Gastrocnemius medialis (tissue), 4 donors: ENCODE measurements at regions not wholly inside any gene's neighbourhood (a gene's known extent, or its start where the extent isn't known, plus 50 kb on each side); places are given as distances from the start of the nearest gene placed in this dataset.

Experiments
- ATAC-seq, 2 donors: fragments of 150-250 bp; one replicate each; pipeline ENCODE4 v1.9.1; 2016
- DNase-seq, 2 donors: peaks; one replicate each; pipeline ENCODE4 v3.0.0-alpha.2; 2019
- H3K27ac ChIP-seq, 4 donors: fragments of 200-600 bp; sonication (generic); 1 replicate in 1 of 4; 2 replicates in 3 of 4; pipeline ENCODE4 v1.5.1; 2016 to 2018; ENCODE audit warnings: mild to moderate bottlenecking in 2 of 4, moderate library complexity in 1 of 4
- H3K27me3 ChIP-seq, 3 donors: fragments of 200-600 bp; sonication (generic) in 2 of 3; 1 replicate in 1 of 3; 2 replicates in 2 of 3; pipeline versions ENCODE4 v1.5.1 to v1.6.0; 2016 to 2019; ENCODE audit warnings: mild to moderate bottlenecking in 1 of 3, moderate library complexity in 1 of 3
- H3K36me3 ChIP-seq, 2 donors: fragments of 200-600 bp; sonication (generic) in 1 of 2; one replicate each; pipeline ENCODE4 v1.5.1; 2017 to 2018
- H3K4me1 ChIP-seq, 2 donors: fragments of 200-600 bp; sonication (generic) in 1 of 2; one replicate each; pipeline ENCODE4 v1.5.1; 2016 to 2017; ENCODE audit warnings: mild to moderate bottlenecking in 2 of 2
- H3K4me3 ChIP-seq, 4 donors: fragments of 200-600 bp; sonication (generic) in 3 of 4; 1 replicate in 1 of 4; 2 replicates in 3 of 4; pipeline ENCODE4 v1.5.1; 2016 to 2019; ENCODE audit warnings: mild to moderate bottlenecking in 2 of 4
- H3K9me3 ChIP-seq, 3 donors: fragments of 200-600 bp; sonication (generic) in 2 of 3; 1 replicate in 1 of 3; 2 replicates in 2 of 3; pipeline ENCODE4 v1.5.1; 2016 to 2019
- POLR2A ChIP-seq, 2 donors: fragments of 450-650 bp; IDR thresholded peaks; one replicate each; pipeline ENCODE4 v1.6.1; 2017; ENCODE audit warnings: antibody characterized with exemption in 2 of 2, mild to moderate bottlenecking in 2 of 2, moderate library complexity in 2 of 2
- in situ Hi-C, 4 donors: fragments of 200-750 bp; cut with MboI; loops; one replicate each; pipeline versions ENCODE4 v1.15.0 to v1.8.0; 2017; ENCODE audit warnings: low sequenced_read_pairs in 4 of 4
- intact Hi-C: fragments of 100-400 bp; cut with DNase I; formaldehyde crosslinking; loops from one replicate; pipeline ENCODE4 v1.15.1; 2023; ENCODE audit warnings: low total_unique reads
- TF ChIP-seq, protein P1 (sequence below), 5 experiments: fragments of 450-650 bp in 3 of 5; fragments of 200-600 bp in 2 of 5; sonication (generic) in 2 of 5; IDR thresholded peaks in 4 of 5; conservative IDR thresholded peaks in 1 of 5; 1 replicate in 4 of 5; 2 replicates in 1 of 5; pipeline ENCODE4 v1.5.1; 2016 to 2019; ENCODE audit warnings: antibody characterized with exemption in 5 of 5, mild to moderate bottlenecking in 3 of 5, moderate library complexity in 3 of 5

- H3K4me3 ChIP-seq, result no peak overlapping the region
- TF ChIP-seq, protein P1, sequence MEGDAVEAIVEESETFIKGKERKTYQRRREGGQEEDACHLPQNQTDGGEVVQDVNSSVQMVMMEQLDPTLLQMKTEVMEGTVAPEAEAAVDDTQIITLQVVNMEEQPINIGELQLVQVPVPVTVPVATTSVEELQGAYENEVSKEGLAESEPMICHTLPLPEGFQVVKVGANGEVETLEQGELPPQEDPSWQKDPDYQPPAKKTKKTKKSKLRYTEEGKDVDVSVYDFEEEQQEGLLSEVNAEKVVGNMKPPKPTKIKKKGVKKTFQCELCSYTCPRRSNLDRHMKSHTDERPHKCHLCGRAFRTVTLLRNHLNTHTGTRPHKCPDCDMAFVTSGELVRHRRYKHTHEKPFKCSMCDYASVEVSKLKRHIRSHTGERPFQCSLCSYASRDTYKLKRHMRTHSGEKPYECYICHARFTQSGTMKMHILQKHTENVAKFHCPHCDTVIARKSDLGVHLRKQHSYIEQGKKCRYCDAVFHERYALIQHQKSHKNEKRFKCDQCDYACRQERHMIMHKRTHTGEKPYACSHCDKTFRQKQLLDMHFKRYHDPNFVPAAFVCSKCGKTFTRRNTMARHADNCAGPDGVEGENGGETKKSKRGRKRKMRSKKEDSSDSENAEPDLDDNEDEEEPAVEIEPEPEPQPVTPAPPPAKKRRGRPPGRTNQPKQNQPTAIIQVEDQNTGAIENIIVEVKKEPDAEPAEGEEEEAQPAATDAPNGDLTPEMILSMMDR (IDR thresholded peaks at IDR 0.05 in 4 of 5, conservative IDR thresholded peaks at IDR 0.05 in 1 of 5), result no peak
- no peak for TF ChIP-seq POLR2A (IDR thresholded peaks at IDR 0.05)
- H3K4me1 ChIP-seq, result peaks cover 0 to 7% of the 10 kb centered on the region in 2 donors
- ATAC-seq (no peak), DNase-seq (no peak)
- intact Hi-C loops (no loop called here), in situ Hi-C loops (no loop called here)
- H3K36me3 ChIP-seq, result no peaks in the 10 kb centered on the region
- H3K9me3 ChIP-seq, result no peaks in the 10 kb centered on the region
- no peak overlapping the region for H3K27ac ChIP-seq
- H3K27me3 ChIP-seq, result no peaks in the 10 kb centered on the region
Observed at GRCh38 chr2:60051991-60052390, 501.5 kb downstream of the BCL11A start.

GRCh38 chr2:60047944-60048525 lies 505.4 kb downstream of the BCL11A start:
- Histone ChIP-seq H3K27me3 (no peaks in the 10 kb centered on the region), H3K27ac (no peak overlapping the region), H3K36me3 (no peaks in the 10 kb centered on the region), H3K4me3 (no peak overlapping the region), H3K4me1 (no peaks in the 10 kb centered on the region), H3K9me3 (no peaks in the 10 kb centered on the region)
- ATAC-seq (peak; percentile 27 to 60), DNase-seq (peak in 1 of 2 donors; percentile 20)
- intact Hi-C loops, result no loop called here
- in situ Hi-C loops, result no loop called here
- TF ChIP-seq, protein P1 (IDR thresholded peaks at IDR 0.05 in 4 of 5, conservative IDR thresholded peaks at IDR 0.05 in 1 of 5), result no peak

DNA sequence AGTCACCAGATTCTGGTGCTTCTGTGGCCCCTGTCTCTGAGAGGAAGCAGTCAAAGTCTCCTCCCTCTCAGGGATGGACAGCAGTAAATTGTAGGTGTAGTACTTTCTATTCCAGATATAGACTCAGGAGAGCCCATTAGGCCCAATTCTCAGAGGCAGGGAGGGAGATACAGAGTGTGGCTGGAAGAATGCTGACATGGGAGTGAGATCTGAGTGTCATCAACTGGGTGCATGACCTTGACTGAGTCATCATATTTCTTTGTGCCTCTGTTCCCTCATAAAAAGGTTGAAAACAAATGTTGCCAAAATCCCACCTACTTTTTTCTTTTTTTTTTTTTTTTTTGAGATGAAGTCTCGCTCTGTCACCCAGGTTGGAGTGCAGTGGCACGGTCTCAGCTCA lies 506.1 kb downstream of the BCL11A start:
- no peak overlapping the region for H3K27ac ChIP-seq
- intact Hi-C loops (no loop called here), in situ Hi-C loops (no loop called here)
- TF ChIP-seq, protein P1 (IDR thresholded peaks at IDR 0.05 in 4 of 5, conservative IDR thresholded peaks at IDR 0.05 in 1 of 5), result no peak
- no peak for TF ChIP-seq POLR2A (IDR thresholded peaks at IDR 0.05)
- DNase-seq (no peak), ATAC-seq (no peak)
- H3K4me1 ChIP-seq, result no peaks in the 10 kb centered on the region
- H3K4me3 ChIP-seq, result no peak overlapping the region
- no peaks in the 10 kb centered on the region for H3K36me3 ChIP-seq
- no peaks in the 10 kb centered on the region for H3K9me3 ChIP-seq
- H3K27me3 ChIP-seq, result no peaks in the 10 kb centered on the region

DNA sequence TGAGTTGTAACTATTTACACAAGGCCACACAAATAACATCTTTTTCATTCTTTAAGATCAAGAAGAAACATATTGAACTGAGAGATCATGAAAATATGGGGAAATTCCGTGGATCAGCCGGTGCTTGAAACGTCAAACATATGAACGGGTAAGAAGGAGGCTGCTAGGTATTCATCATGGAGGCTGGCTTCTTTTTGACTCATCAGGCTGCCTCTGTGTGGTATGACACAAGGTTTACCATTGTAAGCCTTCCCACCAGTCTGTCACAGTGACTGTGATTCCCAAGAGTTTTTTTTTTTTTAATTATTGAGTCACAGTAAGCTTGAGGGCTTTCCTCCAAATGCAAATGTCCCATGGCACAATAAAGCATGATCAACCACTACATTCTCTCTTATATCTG lies 506.9 kb downstream of the BCL11A start:
- Histone ChIP-seq H3K27ac (no peak overlapping the region), H3K36me3 (no peaks in the 10 kb centered on the region), H3K4me1 (no peaks in the 10 kb centered on the region), H3K4me3 (no peak overlapping the region), H3K27me3 (no peaks in the 10 kb centered on the region), H3K9me3 (no peaks in the 10 kb centered on the region)
- TF ChIP-seq POLR2A (IDR thresholded peaks at IDR 0.05), result no peak
- TF ChIP-seq, protein P1 (IDR thresholded peaks at IDR 0.05 in 4 of 5, conservative IDR thresholded peaks at IDR 0.05 in 1 of 5), result no peak
- intact Hi-C loops, result no loop called here
- in situ Hi-C loops, result no loop called here
- no peak for ATAC-seq
- no peak for DNase-seq

DNA sequence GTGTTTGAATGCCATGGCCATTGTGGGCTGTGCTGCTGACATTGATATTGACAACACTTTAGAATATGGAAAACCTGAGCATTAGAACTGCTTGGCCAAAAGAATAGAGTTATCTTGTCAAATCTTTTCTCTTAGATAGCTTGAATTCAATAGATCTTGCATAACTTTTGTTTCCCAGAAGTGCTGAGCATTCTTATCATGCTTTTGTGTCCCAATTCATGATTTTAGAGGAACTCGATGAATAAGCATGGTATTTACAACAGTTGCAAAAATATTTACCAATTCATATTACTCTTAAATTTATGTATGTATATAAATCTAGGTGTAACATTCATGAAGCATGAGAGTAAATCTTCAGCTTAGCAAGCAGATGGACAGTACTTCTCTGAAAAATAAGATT lies 508.0 kb downstream of the BCL11A start:
- ATAC-seq (no peak), DNase-seq (no peak)
- no peaks in the 10 kb centered on the region for H3K27me3 ChIP-seq
- in situ Hi-C loops, result no loop called here
- no peak overlapping the region for H3K27ac ChIP-seq
- no peak overlapping the region for H3K4me3 ChIP-seq
- no peaks in the 10 kb centered on the region for H3K4me1 ChIP-seq
- intact Hi-C loops, result no loop called here
- H3K36me3 ChIP-seq, result no peaks in the 10 kb centered on the region
- TF ChIP-seq POLR2A (IDR thresholded peaks at IDR 0.05), result no peak
- TF ChIP-seq, protein P1 (IDR thresholded peaks at IDR 0.05 in 4 of 5, conservative IDR thresholded peaks at IDR 0.05 in 1 of 5), result no peak
- no peaks in the 10 kb centered on the region for H3K9me3 ChIP-seq
